Nucleus accumbens (tissue), 56 donors: ENCODE measurements at regions not wholly inside any gene's neighbourhood (a gene's known extent, or its start where the extent isn't known, plus 50 kb on each side); places are given as distances from the start of the nearest gene placed in this dataset.
"Not testable (repeated sequence)": the region's sequence is repeated elsewhere in the genome, so short reads cannot be mapped to it uniquely, and the experiment has no call there.

Experiments
- DNase-seq, 56 donors: peaks; one replicate each; lab custom pipeline; 2025; lab: John Stamatoyannopoulos, UW

DNA sequence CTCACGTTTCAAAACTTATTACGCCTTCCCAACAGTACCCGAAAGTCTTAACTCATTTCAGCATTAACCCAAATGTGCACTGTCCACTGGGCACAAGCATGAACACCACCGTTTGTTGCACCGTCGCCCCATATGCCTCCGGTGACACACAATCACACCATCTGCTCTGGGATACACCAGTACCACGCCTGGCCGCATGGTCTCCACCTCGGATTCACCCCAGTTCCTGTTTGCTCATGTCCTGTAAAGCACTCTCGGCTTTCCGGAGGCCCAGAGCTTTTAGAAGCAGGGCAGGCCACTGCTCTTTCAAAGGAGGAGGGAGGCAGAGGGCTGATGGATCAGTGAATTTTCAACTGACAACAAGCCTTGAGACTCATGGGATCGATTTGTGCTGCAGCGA, 1570.0 kb upstream of the DEFB115 start:
- DNase-seq, result no peak

DNA sequence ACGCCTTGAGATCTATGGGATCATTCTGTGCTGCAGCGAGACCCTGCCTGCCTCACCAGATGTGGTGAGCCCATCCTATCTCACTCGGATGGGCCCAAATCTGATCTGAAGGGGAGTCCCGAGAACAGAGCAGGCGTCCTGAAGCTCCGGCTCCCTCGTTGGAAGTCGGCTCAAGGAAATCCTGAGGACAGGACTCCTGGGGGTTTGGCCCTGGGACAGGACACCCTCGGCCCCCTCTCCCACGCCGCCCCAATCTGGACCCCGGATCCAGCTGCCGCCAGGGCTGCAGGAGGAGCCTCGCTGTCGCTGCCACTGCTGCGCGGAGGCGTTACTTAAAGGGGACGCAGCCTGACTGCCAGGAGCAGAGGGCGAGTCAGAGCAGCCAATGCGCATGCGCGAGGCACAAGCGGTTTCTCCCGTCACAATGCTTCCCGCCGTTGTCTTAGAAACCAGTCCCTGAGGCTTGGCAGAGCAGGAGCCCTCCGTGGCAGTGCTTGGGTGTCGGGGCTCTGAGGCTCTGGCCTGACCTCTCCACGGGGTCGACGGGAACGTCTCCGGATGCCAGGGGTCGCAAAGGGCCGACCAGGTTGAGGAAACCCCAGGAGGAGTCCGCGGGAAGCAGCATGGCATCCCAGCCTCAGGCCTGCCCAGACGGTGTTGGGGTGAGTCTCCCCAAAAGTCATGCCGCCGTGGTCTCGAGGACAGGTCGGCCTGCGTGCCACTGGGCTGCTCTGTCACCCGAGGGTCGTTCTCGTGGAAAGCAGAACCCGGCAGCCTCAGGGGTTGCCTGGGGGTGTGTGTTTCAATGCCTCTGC, 1567.8 kb upstream of the DEFB115 start:
- peak in 8 of 56 donors; percentile 0 to 15 (median 4) for DNase-seq

DNA sequence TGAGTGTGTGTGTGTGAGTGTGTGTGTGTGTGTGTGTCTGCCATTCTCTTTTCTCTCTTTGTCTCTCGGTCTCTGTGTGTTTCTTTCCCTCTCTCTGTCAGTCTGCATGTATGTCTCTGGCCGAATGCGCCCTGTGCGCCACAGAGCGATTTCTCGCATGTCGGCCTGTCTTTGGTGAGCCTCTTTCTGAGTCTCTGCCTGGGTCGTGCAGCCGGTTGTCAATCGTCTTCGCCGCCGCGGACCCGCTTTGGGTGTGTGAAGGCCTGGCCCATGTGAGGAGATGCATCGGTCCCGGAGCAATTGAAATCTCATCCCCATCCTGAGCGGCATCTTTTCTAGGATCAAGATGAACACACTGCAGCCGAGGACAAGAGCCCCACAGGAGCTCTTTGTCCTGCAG, 1567.2 kb upstream of the DEFB115 start:
- no peak for DNase-seq

DNA sequence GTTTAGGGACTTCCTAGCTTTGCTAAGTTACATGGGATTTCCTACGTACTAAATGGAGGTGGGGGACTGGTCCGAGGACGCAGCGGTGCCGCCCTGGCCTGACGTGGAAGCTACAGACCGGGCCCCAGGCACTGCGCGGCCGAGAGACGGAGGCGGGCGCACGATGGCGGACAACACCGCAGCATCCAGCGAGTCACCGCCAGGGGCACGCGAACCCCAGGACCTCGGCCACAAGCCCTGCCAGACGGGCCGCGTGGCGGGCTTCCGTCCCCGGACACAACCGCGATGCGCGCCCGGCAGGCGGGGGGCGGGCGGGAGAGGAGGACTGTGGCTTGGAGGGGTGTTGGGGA, 1516.9 kb upstream of the DEFB115 start:
- DNase-seq, result no peak

DNA sequence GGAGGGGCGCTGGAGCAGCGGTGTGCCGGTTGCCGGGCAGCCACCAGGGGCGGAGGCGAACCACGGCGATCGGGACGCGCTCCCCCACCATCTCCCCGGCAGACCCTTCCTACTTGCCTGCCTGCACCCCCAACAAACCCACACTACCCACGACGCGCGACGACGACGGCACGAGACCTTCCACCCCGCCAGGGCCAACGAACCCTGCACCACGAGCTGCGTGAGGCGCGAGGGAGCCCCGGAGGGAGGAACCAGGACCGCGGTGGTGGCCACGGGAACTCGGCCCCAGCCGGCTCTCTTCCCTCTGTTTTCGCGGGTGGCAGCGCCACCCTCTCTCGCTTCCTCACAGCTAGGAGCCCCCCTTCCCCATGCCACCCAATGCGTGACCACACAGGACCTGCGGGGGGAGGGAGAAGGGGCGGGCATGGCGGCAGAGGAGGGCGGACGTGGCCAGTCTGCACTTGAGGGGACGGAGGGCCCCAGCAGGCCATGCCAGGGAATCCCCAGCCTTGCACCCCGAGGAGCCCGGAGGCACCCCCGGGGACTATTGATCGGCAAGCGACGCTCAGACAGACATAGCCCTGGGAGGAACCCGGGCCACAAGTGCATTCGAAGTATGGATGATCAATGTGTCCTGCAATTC, 1516.4 kb upstream of the DEFB115 start:
- no peak for DNase-seq

DNA sequence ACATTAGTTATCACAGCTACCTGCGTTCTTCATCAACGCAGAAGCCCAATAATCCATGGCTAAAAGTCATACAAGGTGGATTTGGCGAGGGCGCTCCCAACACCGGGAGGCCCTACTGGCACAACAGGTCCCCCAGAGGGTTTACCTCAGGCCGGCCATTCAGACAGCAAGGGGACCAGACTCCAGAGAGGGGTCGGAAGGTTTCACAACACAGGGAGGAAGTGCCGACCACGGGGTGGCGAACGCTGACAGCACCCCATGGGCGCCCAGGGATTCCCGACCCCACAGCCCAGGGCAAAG, 1515.9 kb upstream of the DEFB115 start:
- no peak for DNase-seq

DNA sequence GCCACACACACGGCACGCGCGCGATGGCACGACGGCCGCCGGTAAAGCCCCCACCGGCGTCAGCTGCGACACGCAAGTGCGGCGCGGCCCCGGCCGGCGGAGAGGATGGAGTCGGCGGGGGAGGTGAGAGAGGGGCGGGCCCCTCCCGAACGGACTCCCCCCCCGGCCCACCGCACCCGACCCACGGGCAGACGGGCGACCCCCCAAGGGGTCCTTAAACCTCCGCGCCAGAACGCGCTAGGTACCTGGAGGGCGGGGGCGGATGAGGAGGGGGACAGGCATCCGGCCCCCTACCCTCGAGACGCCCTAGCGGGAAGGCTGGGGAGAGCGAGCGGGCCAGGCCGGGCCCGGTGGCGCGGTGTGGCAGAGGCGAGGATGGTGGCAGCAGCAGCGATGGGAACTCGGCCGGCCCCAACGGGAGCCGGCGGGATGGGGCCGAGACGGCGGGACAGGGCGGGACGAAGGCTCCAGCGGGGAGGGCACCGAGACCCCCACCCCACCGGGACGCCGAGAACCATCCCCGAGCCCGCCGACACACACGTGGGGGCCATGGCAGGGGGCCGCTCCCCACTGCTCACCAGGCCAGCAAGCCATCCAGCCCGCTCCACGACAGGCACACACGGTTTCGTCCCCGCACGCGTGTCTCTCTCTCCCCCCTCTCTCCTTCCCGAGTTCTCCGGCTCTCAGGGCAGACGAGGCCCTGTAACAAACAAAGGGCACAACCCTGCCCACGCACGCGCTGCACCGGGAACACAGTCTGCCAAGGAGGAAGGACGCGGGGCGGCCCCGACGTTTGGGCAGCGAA, 1515.4 kb upstream of the DEFB115 start:
- no peak for DNase-seq

DNA sequence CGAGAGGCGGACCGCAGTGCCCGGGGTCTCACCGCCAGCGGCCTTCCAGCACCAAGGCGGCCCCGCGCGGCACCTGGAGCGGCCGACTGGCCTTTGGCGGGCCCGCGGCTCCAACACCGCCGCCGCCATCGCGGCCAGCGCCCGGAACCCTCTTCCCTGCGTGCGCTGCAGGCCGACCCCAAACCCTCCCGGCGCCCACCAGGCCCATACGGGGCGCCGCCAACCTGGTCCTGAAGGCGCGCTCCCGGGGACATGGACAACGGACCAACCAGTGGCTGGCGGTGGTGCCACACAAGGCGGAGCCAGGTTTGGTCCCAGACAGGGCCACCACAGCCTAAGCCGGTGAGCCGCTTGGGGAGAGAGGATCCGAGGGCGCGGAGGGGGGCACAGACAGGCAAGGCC, 1514.8 kb upstream of the DEFB115 start:
- no peak for DNase-seq

DNA sequence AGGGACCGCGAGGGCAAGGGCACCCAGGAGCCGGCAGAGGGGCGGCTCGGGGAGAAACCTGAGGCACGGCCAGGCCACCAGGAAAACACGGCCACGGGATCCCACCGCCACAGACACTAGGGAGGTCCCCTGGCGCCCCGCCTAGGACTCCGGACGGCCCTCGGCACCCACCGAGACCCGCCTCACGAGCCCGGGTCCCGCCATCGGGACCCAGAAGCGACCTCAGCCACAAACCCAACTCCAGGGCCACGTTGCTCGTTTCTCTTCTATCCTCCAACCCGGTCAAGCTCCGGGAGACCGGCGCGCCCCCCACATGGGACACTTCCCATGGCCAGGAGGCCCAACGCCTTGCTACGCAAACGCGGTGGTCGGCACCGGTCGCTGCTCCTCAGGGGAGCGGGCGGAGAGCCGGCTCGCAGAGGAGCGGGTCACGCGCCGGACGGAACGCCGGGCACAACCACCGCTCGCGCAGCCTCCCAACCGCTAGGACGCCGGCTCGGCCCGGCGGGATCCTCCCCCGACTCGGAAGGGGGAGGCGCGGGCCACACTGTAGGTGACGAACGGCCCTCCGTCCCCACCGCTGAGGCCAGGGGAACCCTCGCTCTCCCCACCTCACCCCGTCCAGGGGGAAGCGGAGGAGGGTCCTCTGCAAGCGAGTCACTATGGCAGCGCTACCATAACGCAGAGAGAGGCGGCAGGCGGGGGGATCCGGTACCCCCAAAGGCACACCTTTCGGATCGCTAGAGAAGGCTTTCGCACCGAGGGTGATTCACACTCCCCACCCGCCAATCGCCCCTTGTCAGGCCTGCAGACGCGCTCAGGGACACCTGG, 1514.1 kb upstream of the DEFB115 start:
- DNase-seq, result no peak

DNA sequence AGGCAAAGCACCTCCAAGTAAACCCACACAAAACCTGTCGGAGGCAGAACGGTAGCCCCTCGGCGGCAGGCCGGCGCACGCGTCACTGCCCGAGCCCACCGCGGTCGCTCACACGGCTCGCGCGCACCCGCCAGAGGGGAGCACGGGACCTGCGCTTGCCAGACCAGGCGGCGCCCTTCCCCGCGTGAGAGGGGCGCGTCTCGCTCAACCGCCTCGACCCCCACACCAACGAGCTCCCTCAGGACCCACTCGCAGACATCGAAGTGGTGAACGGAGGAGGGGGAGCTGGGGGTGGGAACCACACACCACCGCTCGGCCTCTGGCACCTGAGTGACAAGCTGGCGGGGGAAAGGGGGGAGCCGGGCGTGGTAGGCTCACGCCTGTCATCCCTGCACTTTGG, 1513.4 kb upstream of the DEFB115 start:
- no peak for DNase-seq

DNA sequence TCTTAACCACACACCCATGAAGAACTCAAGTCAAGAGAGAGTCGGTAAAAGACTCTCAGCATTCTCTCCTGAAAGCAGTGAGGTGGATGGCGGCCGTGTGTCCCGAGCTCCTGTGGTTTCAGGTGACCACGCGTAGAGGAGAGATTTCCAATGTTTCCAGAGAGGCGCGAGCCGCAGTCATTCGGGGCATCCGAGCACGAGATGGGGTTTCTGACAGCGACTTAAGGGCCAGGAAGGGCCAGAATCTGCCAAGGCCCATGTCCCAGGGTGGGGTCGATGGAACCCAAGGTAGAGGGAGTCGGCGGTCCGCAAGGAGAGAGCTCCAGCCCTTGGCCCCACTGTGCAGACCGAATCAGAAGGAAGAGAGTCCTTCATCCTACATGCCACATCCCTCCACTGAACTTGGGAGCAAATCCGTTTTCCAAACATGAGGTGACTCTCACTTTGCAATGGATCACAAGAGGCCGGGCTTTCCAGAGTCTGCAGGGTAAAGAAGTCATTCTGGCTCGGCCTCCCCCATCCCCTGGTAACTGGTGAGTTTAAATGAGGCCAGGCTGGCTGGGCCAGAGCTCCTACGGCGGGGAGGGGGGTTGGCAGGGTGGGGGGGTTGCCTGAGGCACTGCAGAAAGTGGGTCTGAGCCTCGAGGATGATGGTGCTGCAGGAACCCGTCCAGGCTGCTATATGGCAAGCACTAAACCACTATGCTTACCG, 1511.8 kb upstream of the DEFB115 start:
- not testable (repeated sequence) for DNase-seq

DNA sequence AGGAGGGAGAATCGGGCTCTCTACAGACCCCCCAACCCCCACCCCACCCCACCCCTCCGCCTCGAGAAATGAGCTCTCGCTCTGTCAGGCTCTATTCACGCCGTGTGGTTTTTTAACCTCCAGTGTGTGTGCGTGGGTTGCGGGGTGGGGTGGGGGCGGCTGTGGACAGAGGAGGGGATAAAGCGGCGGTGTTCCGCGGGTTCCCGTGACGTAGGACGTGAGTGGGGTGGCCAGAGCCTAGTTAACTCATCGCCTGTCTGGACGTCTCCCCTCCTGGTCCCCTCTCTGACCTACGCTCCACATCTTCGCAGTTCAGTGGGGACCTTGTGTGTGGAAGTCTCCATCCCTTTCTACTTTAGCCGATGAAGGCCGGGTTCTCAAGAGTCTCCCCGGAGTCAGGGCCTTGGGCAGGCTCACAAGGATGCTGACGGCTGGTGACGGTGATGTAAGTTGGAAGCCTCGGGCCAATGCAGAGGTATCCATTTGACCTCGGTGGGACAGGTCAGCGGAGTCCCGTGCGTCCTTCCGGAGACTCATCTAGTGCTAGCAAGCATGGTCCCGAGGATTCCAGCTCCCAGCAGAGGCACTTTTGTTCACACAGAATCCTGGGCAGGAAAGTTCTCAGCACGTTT, 1507.1 kb upstream of the DEFB115 start:
- no peak for DNase-seq

DNA sequence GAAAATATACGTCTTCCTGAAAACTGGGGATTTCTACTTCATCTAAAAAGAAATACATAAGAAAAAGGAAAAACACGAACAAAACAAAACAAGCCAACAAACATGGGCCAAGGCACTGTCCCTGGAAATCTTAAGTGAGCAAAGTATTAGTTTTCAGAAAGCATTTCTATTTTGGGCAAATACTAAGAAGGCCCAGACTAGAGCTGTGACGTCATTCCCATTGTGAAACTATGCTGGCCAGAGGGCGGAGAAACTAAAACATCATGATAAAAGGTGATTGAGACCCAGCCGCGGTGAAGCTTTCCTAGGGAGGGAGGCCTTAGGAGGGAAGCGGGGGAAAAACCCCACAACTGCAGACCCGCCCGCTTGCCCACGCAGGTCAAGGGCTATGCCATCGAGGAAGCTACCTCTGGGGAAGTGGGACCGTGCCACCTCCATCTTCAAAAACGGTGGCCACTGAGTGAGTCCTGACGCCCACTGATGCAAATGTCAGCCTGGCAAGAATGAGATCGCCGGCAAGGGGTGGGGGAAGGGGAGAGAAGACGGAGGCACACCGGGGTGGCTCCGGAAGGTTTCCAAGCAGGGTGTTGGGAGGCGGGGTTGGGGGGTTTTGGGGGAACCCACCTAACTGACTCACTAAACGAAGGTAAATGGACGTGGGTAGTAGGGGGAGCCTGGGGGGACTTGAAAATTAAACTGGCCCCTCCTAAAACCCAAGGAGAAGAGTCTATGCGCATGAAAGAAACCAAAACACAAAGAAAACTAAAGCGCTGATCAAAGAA, 1504.6 kb upstream of the DEFB115 start:
- not testable (repeated sequence) for DNase-seq

DNA sequence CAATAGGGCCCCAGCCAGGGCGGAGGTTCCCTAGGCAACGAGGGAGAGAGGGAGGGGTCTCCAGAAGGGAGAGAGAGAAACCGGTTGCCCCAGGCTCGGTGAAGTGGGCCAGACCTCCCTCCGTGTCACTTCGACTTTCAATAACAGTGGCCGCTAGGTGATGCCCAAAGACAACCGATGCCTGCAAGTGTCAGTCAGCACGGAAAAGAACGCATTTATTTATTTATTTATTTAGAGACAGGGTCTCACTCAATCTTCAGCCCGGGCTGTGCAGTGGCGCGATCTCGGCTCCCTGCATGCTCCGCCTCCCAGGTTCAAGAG, 1504.1 kb upstream of the DEFB115 start:
- DNase-seq, result not testable (repeated sequence)

DNA sequence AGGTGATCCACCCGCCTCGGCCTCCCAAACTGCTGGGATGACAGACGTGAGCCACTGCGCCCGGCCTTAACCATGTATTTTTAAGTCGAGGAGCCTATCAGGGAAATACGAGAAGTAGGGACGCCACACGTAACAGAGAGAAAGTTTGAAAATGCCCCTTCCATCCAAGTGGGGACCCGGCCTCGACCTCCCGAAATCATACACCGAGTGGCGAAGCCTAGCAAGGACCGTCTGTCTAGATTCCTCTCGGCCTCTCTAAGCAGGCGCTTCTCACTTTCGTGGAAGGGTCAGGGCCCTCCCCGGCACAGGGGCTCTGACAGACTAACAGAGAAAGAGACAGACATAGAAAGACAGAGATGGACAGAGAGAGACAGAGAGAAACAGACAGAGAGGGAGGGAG, 1503.6 kb upstream of the DEFB115 start:
- not testable (repeated sequence) for DNase-seq

DNA sequence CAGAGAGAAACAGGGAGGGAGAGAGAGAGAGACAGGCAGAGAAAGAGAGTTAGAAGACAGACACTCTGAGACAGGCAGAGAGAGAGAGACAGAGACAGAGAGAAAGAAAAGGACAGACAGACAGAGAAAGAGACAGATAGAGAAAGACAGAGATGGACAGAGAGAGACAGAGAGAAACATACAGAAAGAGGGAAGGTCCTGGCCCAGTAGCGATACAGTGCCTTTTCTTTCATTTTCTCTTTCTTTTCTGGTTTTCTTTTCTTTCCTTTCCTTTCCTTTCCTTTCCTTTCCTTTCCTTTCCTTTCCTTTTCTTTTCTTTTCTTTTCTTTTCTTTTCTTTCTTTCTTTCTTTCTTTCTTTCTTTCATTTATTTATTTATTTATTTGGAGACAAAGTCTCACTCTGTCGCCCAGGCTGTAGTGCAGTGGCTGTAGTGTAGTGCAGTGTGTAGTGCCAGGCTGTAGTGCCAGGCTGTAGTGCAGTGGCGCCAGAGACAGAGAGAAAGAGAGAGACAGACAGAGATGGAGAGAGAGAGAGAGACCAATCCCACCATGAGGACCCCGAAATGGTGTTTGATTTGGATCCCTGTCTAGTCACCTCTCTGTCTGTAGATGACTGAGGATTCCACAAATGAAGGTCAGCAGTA, 1501.5 kb upstream of the DEFB115 start:
- not testable (repeated sequence) for DNase-seq

DNA sequence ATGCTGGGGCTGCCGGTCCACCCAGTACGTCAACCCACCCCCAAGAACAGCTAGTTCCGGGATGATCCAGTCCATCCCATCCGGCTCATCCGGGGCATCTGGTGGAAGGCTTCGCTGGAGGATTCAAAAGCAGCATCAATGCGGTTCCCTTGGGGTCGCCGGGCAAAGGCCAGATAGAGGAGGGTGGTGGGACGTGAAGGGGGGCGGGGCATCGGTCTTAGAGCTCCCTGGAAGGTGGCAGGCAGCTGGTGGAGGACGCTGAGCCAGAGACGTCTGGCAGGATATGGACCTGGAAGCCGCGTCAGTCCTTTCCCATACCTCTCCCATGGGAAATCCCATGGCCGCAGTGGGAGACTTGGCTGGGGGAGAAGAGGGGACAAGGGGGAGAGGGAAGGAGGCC, 1500.8 kb upstream of the DEFB115 start:
- no peak for DNase-seq

DNA sequence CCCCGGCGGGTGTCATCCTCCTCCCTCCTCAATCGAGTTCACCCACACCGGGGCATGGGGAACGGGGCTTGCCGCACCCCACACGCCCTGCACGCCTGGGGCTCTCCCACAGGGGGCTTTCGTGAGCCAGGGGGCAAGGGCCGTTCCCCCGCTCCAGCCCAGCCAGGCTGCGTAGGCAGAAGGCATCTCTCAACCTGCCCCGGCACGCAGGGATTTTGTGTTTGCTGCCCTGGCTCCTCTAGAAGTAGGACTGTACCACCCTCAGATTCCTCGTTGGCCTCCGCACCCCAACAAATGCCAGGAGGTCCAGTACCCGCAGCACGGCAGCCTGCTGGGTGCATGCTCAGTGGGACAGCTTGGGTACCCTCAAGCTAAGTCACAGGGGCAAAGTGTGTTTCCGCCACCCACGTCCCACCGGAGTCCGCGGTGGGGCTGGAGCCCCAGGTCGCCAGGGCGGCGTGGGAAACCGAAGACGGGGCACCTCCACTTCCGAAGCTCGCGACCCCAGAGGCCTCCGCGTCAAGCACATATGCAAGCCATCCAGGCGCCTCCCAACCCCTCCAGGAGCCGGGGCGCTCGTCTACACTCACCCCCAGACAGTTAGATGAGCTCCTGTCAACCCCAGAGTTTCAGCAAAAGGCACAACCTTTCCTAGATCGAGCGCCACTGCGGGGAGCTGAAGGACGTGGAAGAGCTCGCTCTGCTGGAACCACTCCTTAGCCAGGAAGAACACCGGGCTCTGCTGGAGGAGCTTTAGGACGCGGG, 1495.7 kb upstream of the DEFB115 start:
- not testable (repeated sequence) for DNase-seq
